ENCODE measurements at regions not wholly inside any gene's neighbourhood (a gene's known extent, or its start where the extent isn't known, plus 50 kb on each side); places are given as distances from the start of the nearest gene placed in this dataset.

DNA sequence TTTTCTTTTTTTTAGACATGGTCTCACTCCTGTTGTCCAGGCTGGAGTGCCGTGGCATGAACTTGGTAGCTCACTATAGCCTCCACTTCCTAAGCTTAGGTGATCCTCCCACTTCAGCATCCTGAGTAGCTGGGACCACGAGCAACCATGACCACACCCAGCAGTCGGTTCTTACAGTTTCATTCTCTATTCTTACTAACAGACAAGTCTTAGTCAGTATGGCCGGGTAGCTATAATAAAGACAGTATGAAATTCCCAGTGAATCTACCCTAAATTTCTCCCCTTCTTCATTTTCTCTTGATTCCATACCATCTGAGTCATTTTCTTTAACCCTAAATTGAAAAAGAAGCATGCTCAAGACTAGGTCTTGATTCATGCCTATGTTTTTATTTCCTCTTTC lies 775.3 kb upstream of the NRXN1 start:
- Histone ChIP-seq H3K9me3 (no peaks in the 10 kb centered on the region), H3K4me3 (no peak overlapping the region), H3K27me3 (replicated peaks; ENCODE audit: insufficient read depth) (no peaks in the 10 kb centered on the region), H3K27ac (no peak overlapping the region), H3K36me3 (no peaks in the 10 kb centered on the region), H3K4me1 (ENCODE audit: control insufficient read depth in 1 of 2, low read depth in 2 of 2) (no peaks in the 10 kb centered on the region)
- ATAC-seq (ENCODE audit: insufficient number of reproducible peaks, low FRiP score, low read depth), result no peak
- TF ChIP-seq, protein P1, sequence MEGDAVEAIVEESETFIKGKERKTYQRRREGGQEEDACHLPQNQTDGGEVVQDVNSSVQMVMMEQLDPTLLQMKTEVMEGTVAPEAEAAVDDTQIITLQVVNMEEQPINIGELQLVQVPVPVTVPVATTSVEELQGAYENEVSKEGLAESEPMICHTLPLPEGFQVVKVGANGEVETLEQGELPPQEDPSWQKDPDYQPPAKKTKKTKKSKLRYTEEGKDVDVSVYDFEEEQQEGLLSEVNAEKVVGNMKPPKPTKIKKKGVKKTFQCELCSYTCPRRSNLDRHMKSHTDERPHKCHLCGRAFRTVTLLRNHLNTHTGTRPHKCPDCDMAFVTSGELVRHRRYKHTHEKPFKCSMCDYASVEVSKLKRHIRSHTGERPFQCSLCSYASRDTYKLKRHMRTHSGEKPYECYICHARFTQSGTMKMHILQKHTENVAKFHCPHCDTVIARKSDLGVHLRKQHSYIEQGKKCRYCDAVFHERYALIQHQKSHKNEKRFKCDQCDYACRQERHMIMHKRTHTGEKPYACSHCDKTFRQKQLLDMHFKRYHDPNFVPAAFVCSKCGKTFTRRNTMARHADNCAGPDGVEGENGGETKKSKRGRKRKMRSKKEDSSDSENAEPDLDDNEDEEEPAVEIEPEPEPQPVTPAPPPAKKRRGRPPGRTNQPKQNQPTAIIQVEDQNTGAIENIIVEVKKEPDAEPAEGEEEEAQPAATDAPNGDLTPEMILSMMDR (IDR thresholded peaks at IDR 0.05), result no peak
- no peak for DNase-seq (ENCODE audit: low spot score)

GRCh38 chr2:51795248-51795888 lies 763.4 kb upstream of the NRXN1 start:
- no peak overlapping the region for H3K4me3 ChIP-seq
- no peaks in the 10 kb centered on the region for H3K27me3 ChIP-seq (replicated peaks; ENCODE audit: insufficient read depth)
- no peaks in the 10 kb centered on the region for H3K9me3 ChIP-seq
- H3K4me1 ChIP-seq (ENCODE audit: control insufficient read depth in 1 of 2, low read depth in 2 of 2), result no peaks in the 10 kb centered on the region
- DNase-seq (ENCODE audit: low spot score) (no peak), ATAC-seq (ENCODE audit: insufficient number of reproducible peaks, low FRiP score, low read depth) (no peak)
- H3K36me3 ChIP-seq, result no peaks in the 10 kb centered on the region
- TF ChIP-seq, protein P1 (IDR thresholded peaks at IDR 0.05), result no peak
- H3K27ac ChIP-seq, result no peak overlapping the region

- TF ChIP-seq, protein P1 (IDR thresholded peaks at IDR 0.05), result no peak
- Histone ChIP-seq H3K9me3 (no peaks in the 10 kb centered on the region), H3K36me3 (no peaks in the 10 kb centered on the region), H3K27ac (no peak overlapping the region), H3K4me1 (ENCODE audit: control insufficient read depth in 1 of 2, low read depth in 2 of 2) (no peaks in the 10 kb centered on the region), H3K4me3 (no peak overlapping the region), H3K27me3 (replicated peaks; ENCODE audit: insufficient read depth) (no peaks in the 10 kb centered on the region)
- DNase-seq (ENCODE audit: low spot score) (no peak), ATAC-seq (ENCODE audit: insufficient number of reproducible peaks, low FRiP score, low read depth) (no peak)
These were observed 759.6 kb upstream of the NRXN1 start for GRCh38 chr2:51791496-51791895.

- H3K27me3 ChIP-seq (replicated peaks; ENCODE audit: insufficient read depth), result no peaks in the 10 kb centered on the region
- DNase-seq (ENCODE audit: low spot score) (no peak), ATAC-seq (ENCODE audit: insufficient number of reproducible peaks, low FRiP score, low read depth) (no peak)
- no peaks in the 10 kb centered on the region for H3K9me3 ChIP-seq
- H3K4me3 ChIP-seq, result no peak overlapping the region
- TF ChIP-seq, protein P1 (IDR thresholded peaks at IDR 0.05), result no peak
- no peaks in the 10 kb centered on the region for H3K4me1 ChIP-seq (ENCODE audit: control insufficient read depth in 1 of 2, low read depth in 2 of 2)
- no peaks in the 10 kb centered on the region for H3K36me3 ChIP-seq
- no peak overlapping the region for H3K27ac ChIP-seq
These were observed 758.9 kb upstream of the NRXN1 start for GRCh38 chr2:51790854-51791253.

GRCh38 chr2:51789918-51790317 lies 758.0 kb upstream of the NRXN1 start:
- TF ChIP-seq, protein P1 (IDR thresholded peaks at IDR 0.05), result no peak
- H3K4me3 ChIP-seq, result no peak overlapping the region
- no peaks in the 10 kb centered on the region for H3K9me3 ChIP-seq
- H3K27me3 ChIP-seq (replicated peaks; ENCODE audit: insufficient read depth), result no peaks in the 10 kb centered on the region
- H3K27ac ChIP-seq, result no peak overlapping the region
- H3K4me1 ChIP-seq (ENCODE audit: control insufficient read depth in 1 of 2, low read depth in 2 of 2), result no peaks in the 10 kb centered on the region
- DNase-seq (ENCODE audit: low spot score) (no peak), ATAC-seq (ENCODE audit: insufficient number of reproducible peaks, low FRiP score, low read depth) (no peak)
- no peaks in the 10 kb centered on the region for H3K36me3 ChIP-seq

Measured in thoracic aorta (tissue), 2 donors.